K562 (cell line): ENCODE measurements at regions not wholly inside any gene's neighbourhood (a gene's known extent, or its start where the extent isn't known, plus 50 kb on each side); places are given as distances from the start of the nearest gene placed in this dataset.

Experiments used
- ATAC-seq: fragments of 200-7000 bp; cut with Tn5 transposase; 3 replicates; pipeline ENCODE4 v1.9.1; 2020; ENCODE audit warnings: moderate library complexity
- BruUV-seq: library from RNA; stranded (reverse); fragments of 400-500 nt; replicated peaks from 2 replicates; lab custom pipeline; 2021; lab: Mats Ljungman, UMichigan
- CTCF ChIA-PET: fragments of 300-600 bp; formaldehyde crosslinking; extraction: SDS; loops from one replicate; lab custom pipeline; 2021; ENCODE audit warnings: low intra/inter-chr PET ratio; lab: Yijun Ruan, JAX
- POLR2A ChIA-PET: fragments of 300-600, 350-650 bp; sonication (Branson Sonifier 250); formaldehyde crosslinking; extraction: SDS; loops from one replicate; lab custom pipeline; 2021; ENCODE audit warnings: antibody characterized with exemption, inconsistent platforms; lab: Yijun Ruan, JAX
- DNase-seq, 4 experiments: peaks; one replicate each; pipeline versions ENCODE4 v3.0.0 to v3.0.0-alpha.2; 2011 to 2018; ENCODE audit warnings: low spot score in 3 of 4, mixed read lengths in 3 of 4; ENCODE audit errors: extremely low read depth in 1 of 4
- FAIRE-seq: peaks from 2 replicates; lab custom pipeline; 2011; peaks lifted over from hg19 to GRCh38; lab: Jason Lieb, UNC
- H2AFZ ChIP-seq: 2 replicates; pipeline ENCODE4 v1.6.0; 2011; ENCODE audit warnings: low read depth, low read length, control low read depth, inconsistent platforms
- H3K27ac ChIP-seq: fragments of 200-600 bp; 3 replicates; pipeline ENCODE4 v1.8.0; 2011; ENCODE audit warnings: low read depth, mild to moderate bottlenecking, control low read depth, inconsistent platforms, low read length, moderate library complexity, mixed read lengths; ENCODE audit errors: extremely low read depth
- H3K27me3 ChIP-seq, 2 experiments: fragments of 300-600 bp in 1 of 2; 2 replicates in 1 of 2; 3 replicates in 1 of 2; pipeline versions ENCODE4 v1.6.0 to v1.8.0; 2011; ENCODE audit warnings: inconsistent platforms in 2 of 2, low read length in 2 of 2, mild to moderate bottlenecking in 1 of 2, mixed read lengths in 1 of 2, moderate library complexity in 1 of 2; ENCODE audit not compliant: control insufficient read depth in 2 of 2, insufficient read depth in 2 of 2
- H3K36me3 ChIP-seq: fragments of 300-600 bp; 3 replicates; pipeline ENCODE4 v1.8.0; 2011; ENCODE audit warnings: mild to moderate bottlenecking, low read length, inconsistent platforms; ENCODE audit not compliant: control insufficient read depth, insufficient read depth
- H3K4me1 ChIP-seq, 2 experiments: fragments of 200-600 bp in 1 of 2; replicated peaks in 1 of 2; 2 replicates in 1 of 2; 3 replicates in 1 of 2; pipeline versions ENCODE4 v1.5.1 to v1.8.0; 2011; ENCODE audit warnings: inconsistent platforms in 2 of 2, low read length in 2 of 2, mild to moderate bottlenecking in 1 of 2, mixed read lengths in 1 of 2, moderate library complexity in 1 of 2; ENCODE audit not compliant: control insufficient read depth in 2 of 2, insufficient read depth in 2 of 2
- H3K4me2 ChIP-seq: 2 replicates; pipeline ENCODE4 v1.6.1; 2011; ENCODE audit warnings: low read length, control low read depth, inconsistent platforms, mixed read lengths; ENCODE audit not compliant: insufficient read depth
- H3K4me3 ChIP-seq: fragments of 200-600 bp; sonication (generic), shearing (Covaris generic); 2 replicates; pipeline ENCODE4 v1.5.1; 2016; ENCODE audit warnings: control low read depth, inconsistent platforms
- H3K79me2 ChIP-seq: fragments of 200-600 bp; 3 replicates; pipeline ENCODE4 v1.8.0; 2011; ENCODE audit warnings: low read length, inconsistent platforms; ENCODE audit not compliant: control insufficient read depth, insufficient read depth
- H3K9ac ChIP-seq, 2 experiments: 2 replicates each; pipeline versions ENCODE4 v1.6.0 to v1.6.1; 2011; ENCODE audit warnings: low read depth in 2 of 2, low read length in 2 of 2, control low read depth in 1 of 2, inconsistent platforms in 1 of 2, mild to moderate bottlenecking in 1 of 2, mixed read lengths in 1 of 2; ENCODE audit not compliant: insufficient read depth in 1 of 2
- H3K9me1 ChIP-seq: one replicate; pipeline ENCODE4 v1.6.0; 2011; ENCODE audit warnings: inconsistent platforms, mild to moderate bottlenecking, low read length, moderate library complexity; ENCODE audit not compliant: control insufficient read depth, insufficient read depth
- H3K9me3 ChIP-seq: replicated peaks from 2 replicates; pipeline ENCODE4 v1.5.1; 2011; ENCODE audit warnings: low read depth, low read length, inconsistent platforms; ENCODE audit not compliant: control insufficient read depth, insufficient read depth
- H4K20me1 ChIP-seq: replicated peaks from 2 replicates; pipeline ENCODE4 v1.6.1; 2011; ENCODE audit warnings: low read length, inconsistent platforms, mixed read lengths; ENCODE audit not compliant: control insufficient read depth, insufficient read depth
- ATF4 ChIP-seq: fragments of 450-650 bp; formaldehyde crosslinking; IDR thresholded peaks from 2 replicates; pipeline ENCODE4 v1.4.0; 2022; ENCODE audit warnings: mild to moderate bottlenecking, moderate library complexity
- CXXC5 ChIP-seq: fragments of 250-450 bp; sonication (Bioruptor Pico); IDR thresholded peaks from 2 replicates; pipeline ENCODE4 v1.8.0; 2022; ENCODE audit warnings: inconsistent platforms, mild to moderate bottlenecking, moderate library complexity
- L3MBTL2 ChIP-seq: fragments of 450-650 bp; IDR thresholded peaks from 2 replicates; pipeline ENCODE4 v1.6.1; 2016; ENCODE audit warnings: mild to moderate bottlenecking, moderate library complexity
- MEF2A ChIP-seq: IDR thresholded peaks from 2 replicates; pipeline ENCODE4 v1.6.1; 2011; ENCODE audit warnings: low read depth, mild to moderate bottlenecking, low read length, moderate library complexity; ENCODE audit not compliant: control insufficient read depth
- NFIC ChIP-seq: fragments of 450-650 bp; IDR thresholded peaks from 2 replicates; pipeline ENCODE4 v1.6.1; 2017; ENCODE audit warnings: mild to moderate bottlenecking, inconsistent platforms
- PHF8 ChIP-seq: fragments of 200-600 bp; sonication (generic); IDR thresholded peaks from 2 replicates; pipeline ENCODE4 v1.6.1; 2012; ENCODE audit warnings: mixed run types, mild to moderate bottlenecking, inconsistent platforms, low read length, moderate library complexity, borderline replicate concordance
- POLR2H ChIP-seq: IDR thresholded peaks from 2 replicates; pipeline ENCODE4 v1.6.1; 2016; ENCODE audit warnings: missing genetic modification characterization, low read depth, mild to moderate bottlenecking, control low read depth, missing compliant biosample characterization, moderate library complexity
- SOX6 ChIP-seq: fragments of 450-650 bp; IDR thresholded peaks from 2 replicates; pipeline ENCODE4 v1.6.1; 2014; ENCODE audit warnings: mild to moderate bottlenecking
- TCF3 ChIP-seq: sonication (generic); formaldehyde crosslinking; IDR thresholded peaks from 2 replicates; pipeline ENCODE4 v1.4.0; 2020; ENCODE audit warnings: mild to moderate bottlenecking, missing genetic modification reagents
- TEAD4 ChIP-seq, 2 experiments: sonication (generic) in 1 of 2; formaldehyde crosslinking in 1 of 2; IDR thresholded peaks; 2 replicates each; pipeline versions ENCODE4 v1.6.1 to v1.8.0; 2012 to 2022; ENCODE audit warnings: borderline replicate concordance in 1 of 2, inconsistent platforms in 1 of 2, low read length in 1 of 2, mild to moderate bottlenecking in 1 of 2, missing genetic modification reagents in 1 of 2
- TSC22D4 ChIP-seq: fragments of 450-650 bp; IDR thresholded peaks from 2 replicates; pipeline ENCODE4 v1.6.1; 2016; ENCODE audit warnings: missing genetic modification characterization, missing biosample characterization, control low read depth
- USF1 ChIP-seq: sonication (generic); formaldehyde crosslinking; IDR thresholded peaks from 2 replicates; pipeline ENCODE4 v1.9.0; 2022; ENCODE audit warnings: mild to moderate bottlenecking, missing genetic modification reagents
- ZKSCAN8 ChIP-seq: fragments of 200-800 bp; sonication (Bioruptor generic); IDR thresholded peaks from 2 replicates; pipeline ENCODE4 v1.6.1; 2016; ENCODE audit warnings: missing genetic modification characterization, missing compliant biosample characterization
- ZNF165 ChIP-seq: fragments of 250-450 bp; sonication (Bioruptor Pico); IDR thresholded peaks from 2 replicates; pipeline ENCODE4 v1.4.0; 2020; ENCODE audit warnings: borderline replicate concordance
- ZNF592 ChIP-seq: fragments of 450-650 bp; IDR thresholded peaks from 2 replicates; pipeline ENCODE4 v1.6.1; 2017; ENCODE audit warnings: antibody characterized with exemption, mild to moderate bottlenecking
- ZNF696 ChIP-seq: fragments of 250-450 bp; sonication (Bioruptor Pico); conservative IDR thresholded peaks from 2 replicates; pipeline ENCODE4 v1.4.0; 2020; ENCODE audit warnings: mild to moderate bottlenecking, moderate library complexity
- WGBS: fragments of 100-300 bp; shearing (Covaris generic); methylation state at CpG from one replicate; pipeline ENCODE4 v1.1.6; 2016; ENCODE audit warnings: low coverage, mixed read lengths; ENCODE audit not compliant: insufficient coverage; ENCODE audit errors: missing lambda C conversion rate; 5-methylcytosine and 5-hydroxymethylcytosine counted together
- in situ Hi-C: fragments of 300-500 bp; cut with MboI; formaldehyde crosslinking; loops from 4 replicates; pipeline ENCODE4 v1.15.0; 2018; ENCODE audit warnings: inconsistent platforms, mixed read lengths
- intact Hi-C: fragments of 100-400 bp; cut with micrococcal nuclease; formaldehyde crosslinking; loops from 2 replicates; pipeline ENCODE4 v1.14.2; 2022

- Histone ChIP-seq H3K4me3 (no peak overlapping the region), H3K79me2 (no peaks in the 10 kb centered on the region), H3K9me1 (no peaks in the 10 kb centered on the region), H4K20me1 (no peaks in the 10 kb centered on the region), H3K4me1 (peaks cover 0 to 9% of the 10 kb centered on the region in 2 experiments; a peak in 4 of 5 replicates), H3K4me2 (no peak overlapping the region), H3K9me3 (no peaks in the 10 kb centered on the region), H2AFZ (peak overlapping the region; percentile 78), H3K36me3 (no peaks in the 10 kb centered on the region), H3K9ac (no peak overlapping the region), H3K27ac (peak overlapping the region; percentile 25; the same call in 1 of the 3 replicates), H3K27me3 (no peaks in the 10 kb centered on the region)
- no TSS peak for BruUV-seq
- POLR2A ChIA-PET, result interaction anchor here (0.6 kb wide), 2 partner anchors 9 to 709 kb away, joined by 3 read pairs; no protein-coding TSS in a partner anchor
- intact Hi-C loops (no loop called here), in situ Hi-C loops (no loop called here)
- peak; percentile 76 for ATAC-seq
- FAIRE-seq, result peak; percentile 82
- peak; percentile 11 to 65 (median 14) for DNase-seq
- 9% methylated on average over 4 of the region's 4 CpGs for WGBS
- CTCF ChIA-PET, result no interaction called here
- TF ChIP-seq L3MBTL2 (peak; percentile 95), TSC22D4 (tag) (no peak), NFIC (peak; percentile 72), PHF8 (no peak), TCF3 (CRISPR knock-in tag) (peak; percentile 80), USF1 (CRISPR knock-in tag) (peak; percentile 30; the same call in 1 of the 2 replicates), ZKSCAN8 (CRISPR knock-in tag) (0 out of 2 replicates have a peak, but pooled peaks have one; percentile 53), ZNF696 (CRISPR knock-in tag) (no peak), POLR2H (tag) (no peak), SOX6 (0 out of 2 replicates have a peak, but pooled peaks have one; percentile 35), ATF4 (CRISPR knock-in tag) (peak; percentile 73), TEAD4 (IDR thresholded peaks at IDR 0.05; ENCODE audit: low read length) (peak; percentile 18; the same call in 1 of the 2 replicates), TEAD4 (CRISPR knock-in tag; IDR thresholded peaks at IDR 0.05; ENCODE audit: borderline replicate concordance) (no peak), ZNF592 (peak; percentile 67; the same call in 1 of the 2 replicates), MEF2A (no peak), CXXC5 (CRISPR knock-in tag) (peak; percentile 66), ZNF165 (CRISPR knock-in tag) (no peak)
Measured at GRCh38 chr1:99503276-99503747, 142.6 kb upstream of the PALMD start.
